NCI-H146 (cell line): ENCODE measurements at regions not wholly inside any gene's neighbourhood (a gene's known extent, or its start where the extent isn't known, plus 50 kb on each side); places are given as distances from the start of the nearest gene placed in this dataset.
"Not testable (repeated sequence)": the region's sequence is repeated elsewhere in the genome, so short reads cannot be mapped to it uniquely, and the experiment has no call there.

Experiments used
- DNase-seq: peaks from one replicate; lab custom pipeline; 2025; lab: John Stamatoyannopoulos, UW

DNA sequence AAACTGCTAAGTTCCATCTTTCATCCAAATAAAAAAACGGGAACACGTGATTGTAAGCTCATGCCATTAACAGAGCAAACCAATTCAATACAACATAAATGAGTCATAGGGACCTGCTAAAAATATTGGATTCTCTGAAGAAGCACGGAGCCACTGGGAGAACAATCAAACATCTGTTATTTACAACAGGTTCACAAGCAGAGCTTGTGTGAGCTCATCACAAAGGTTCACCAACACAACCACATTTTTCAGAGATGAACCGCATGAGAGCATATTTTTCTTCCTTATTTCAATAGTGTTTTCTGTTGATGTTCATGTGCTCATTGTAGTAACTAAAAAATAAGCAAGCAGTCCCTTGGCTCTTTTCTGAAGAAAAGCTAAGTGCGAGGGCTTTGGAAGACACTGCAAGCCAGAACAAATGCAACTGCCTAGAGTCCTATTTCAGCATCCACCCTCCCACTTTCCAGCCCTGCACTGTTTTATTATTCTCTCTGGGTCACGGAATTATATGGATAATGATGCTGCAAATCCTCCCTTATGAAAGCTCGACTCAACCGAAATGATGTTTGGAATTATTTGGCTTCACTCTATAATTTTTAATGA lies 545.8 kb downstream of the LIG4 start:
- no peak for DNase-seq

DNA sequence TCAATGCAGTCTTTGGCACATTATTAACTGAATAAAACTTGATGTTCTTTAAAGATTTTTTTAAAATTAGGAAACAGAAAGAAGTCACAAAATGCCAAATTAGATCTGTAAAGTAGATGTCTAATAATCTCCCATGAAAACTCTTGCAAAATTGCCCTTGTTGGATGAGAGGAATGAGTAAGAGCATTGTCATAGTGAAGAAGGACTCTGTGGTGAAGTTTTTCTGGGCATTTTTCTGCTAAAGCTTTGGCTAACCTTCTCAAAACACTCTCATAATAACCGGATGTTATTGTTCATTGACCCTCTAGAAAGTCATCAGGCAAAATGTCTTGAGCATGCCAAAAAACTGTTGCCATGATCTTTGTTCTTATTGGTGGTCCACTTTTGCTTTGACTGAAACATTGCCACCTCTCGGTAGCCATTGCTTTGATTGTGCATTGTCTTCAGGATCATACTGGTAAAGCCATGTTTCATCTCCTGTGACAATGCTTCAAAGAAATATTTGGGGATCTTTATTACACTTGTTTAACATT lies 549.3 kb downstream of the LIG4 start:
- no peak for DNase-seq

DNA sequence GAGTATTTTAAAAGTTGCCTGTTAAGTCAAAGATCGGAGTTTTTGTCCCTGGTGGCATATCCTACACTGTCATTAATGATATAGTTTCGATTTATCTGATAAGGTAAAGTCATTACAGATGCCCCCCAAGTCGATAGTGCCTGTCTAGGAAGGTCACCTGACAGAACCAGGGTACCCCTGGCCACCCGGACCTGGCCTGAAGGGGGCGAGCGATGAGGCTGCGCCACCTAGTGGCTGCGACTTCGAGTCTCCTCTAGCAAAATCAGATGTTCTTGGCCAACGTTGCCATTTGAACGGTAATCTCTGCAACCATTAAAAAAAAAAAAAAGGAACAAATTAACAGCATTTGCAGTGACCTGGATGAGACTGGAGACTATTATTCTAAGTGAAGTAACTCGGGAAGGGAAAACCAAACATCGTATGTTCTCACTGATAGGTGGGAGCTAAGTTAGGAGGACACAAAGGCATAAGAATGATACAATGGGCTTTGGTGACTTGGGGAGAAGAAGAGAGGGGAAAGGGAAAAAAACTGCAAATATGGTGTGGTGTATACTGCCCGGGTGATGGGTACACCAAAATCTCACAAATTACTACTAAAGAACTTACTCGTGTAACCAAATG lies 565.1 kb downstream of the LIG4 start:
- DNase-seq = peak; percentile 35

DNA sequence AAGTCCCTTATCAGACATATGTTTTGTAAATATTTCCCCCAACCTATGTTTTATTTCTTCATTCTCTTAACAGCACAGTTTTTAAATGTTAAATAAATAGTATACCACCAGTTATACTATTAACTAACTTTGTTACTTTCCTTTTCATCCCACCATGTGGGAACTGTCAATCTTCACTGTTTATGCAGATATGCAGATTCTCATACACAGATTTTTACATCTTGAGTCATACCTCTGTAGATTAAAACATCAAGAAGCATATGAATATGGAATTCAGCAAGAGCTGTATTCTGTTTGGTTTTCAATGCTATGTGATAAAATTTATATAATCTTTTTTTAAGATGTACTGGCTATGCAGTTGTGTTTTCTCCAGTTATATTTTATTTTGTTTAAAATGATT lies 566.3 kb downstream of the LIG4 start:
- DNase-seq = no peak

DNA sequence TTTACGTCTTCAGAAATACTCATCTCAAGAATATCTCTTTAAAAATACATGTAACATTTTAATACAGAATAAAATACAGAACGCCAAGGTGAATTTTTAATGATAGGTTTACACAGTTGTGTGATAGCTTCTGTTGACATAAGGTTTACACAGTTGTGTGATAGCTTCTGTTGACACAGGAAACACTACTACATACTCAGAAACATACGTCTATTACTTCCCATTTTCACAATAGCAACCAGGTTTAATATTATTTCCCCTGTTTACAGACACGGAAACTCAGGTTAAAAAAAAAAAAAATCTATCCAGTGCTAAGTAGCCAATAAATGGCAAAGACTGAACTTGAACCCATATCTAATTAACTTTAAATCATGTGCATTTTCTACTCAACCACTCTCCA lies 571.2 kb downstream of the LIG4 start:
- no peak for DNase-seq

DNA sequence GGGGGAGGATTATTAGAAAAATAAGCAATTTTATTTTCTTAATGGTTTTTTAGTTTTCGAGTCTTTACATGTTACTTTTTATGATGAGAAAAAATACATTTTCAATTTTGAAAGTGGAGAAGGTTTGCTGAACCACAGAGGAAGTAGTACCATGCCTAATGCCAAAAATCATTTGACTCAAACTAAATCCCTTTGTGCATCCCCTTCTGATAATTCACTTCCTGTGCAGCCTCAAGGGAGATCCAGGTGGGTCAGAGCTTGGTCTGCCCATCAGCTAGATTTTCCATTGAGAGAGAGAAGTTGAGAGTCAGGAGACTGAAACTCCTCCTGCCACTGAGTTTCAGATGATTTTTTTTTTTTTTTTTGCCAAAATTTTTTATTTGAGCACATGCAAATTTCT lies 571.7 kb downstream of the LIG4 start:
- DNase-seq = no peak

DNA sequence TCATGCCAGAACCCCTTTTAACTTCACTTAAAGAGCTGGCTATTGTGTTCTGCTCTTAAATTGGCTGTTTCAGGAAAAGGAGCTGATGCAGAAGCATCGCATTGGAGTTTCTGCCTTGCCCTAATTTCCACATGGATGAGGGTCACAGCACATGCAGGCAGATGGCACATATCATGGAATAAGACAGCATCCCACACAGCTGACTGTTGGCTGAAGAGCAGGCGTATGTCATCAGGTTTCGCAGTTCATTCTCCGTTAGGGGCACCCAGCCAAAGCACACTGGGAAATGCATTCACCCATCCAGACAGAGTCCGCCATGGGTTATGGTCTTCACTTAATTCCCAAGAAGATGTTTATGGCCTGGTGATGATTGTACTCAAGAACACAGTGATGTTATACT lies 572.5 kb downstream of the LIG4 start:
- DNase-seq = no peak

DNA sequence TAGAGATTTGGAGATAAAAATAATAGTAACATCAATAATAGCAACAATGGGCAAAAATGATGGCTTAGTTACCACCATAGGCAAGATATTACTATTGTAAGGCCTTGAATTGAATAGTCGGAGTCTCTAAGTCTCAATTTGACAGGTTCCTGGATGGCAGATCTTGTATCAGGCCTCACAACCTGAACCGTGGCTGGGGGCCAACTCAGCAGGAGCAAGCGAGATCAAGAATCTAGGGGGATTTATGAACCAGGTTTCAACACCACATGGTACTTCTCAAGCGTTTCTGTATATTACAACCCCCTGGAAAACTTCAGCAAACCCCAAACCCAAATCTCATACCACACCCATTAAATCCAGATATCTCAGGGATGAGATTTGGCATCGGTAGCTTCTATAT lies 573.8 kb downstream of the LIG4 start:
- no peak for DNase-seq

DNA sequence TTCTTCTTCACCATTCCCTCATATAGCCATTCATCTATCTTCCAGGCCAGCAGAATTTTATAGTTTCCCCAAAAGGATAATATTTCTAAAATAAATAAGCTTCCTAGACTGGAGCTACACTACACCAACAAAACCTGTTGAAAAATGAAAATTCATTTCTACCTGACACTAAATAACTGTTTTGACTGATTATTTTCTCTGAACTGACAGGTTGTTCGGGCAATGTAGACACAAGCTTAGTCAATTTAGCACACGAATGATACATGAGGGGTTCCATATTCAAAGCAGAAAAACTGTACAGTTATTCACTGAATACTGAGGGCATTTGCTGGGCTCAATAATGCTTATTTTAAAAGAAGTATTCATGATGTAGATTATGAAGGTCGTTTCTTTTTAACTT lies 589.7 kb downstream of the LIG4 start:
- DNase-seq = no peak

DNA sequence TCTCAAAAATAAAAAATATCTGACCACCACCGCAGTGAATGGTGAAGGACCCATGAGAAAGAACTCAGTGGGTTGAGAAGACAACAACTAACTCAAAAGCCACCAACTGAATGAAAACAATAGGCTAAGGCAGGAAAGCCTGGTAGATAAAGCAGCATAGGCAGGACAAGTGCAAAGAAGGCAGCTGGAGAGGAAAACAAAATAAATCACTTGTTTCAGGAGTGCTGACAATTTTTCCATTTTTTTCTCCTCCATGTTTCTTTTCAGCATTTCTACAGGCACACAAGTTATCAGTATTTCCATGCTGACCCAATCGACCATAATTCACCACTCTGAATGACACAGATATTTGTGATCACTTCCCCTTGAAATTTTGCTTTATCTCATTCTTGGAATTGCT lies 597.8 kb downstream of the LIG4 start:
- DNase-seq = no peak

DNA sequence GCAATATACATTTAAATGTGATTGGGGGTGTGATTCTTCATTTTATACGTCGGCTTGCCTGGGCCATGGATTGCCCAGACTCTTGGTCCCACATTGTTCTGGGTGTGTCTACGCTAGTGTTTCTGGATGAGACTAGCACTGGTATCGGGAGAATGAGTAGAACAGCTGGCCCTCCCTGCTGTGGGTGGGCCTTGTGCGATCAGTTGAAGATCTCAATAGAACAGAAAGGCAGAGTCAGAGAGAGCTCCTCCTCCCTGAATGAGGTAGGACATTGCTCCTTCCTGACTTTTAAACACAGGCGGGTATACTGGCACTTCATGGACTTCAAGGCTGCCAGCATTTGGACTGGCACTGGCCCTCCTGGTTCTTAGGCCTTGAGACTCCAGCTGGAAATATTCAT lies 603.0 kb downstream of the LIG4 start:
- DNase-seq = no peak

DNA sequence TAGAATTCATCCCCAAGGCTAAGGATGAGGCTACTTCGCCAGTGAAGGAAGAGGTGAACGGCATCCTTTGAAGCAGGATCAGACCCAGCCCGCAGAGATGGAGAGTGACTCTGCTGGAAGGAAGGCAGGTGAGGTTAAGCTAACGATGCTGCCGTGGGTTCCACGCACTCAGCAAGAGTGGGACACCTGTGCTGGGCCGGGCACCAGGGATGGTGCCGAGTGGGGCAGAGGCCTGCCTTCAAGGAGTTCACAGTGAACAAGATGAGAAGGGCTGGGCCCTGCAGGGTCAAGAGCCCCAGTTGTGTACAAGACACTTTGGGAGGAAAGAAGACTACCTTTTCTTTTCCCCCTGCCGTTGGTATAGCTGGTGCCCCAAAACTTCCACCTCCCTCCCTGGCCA lies 606.6 kb downstream of the LIG4 start:
- no peak for DNase-seq

DNA sequence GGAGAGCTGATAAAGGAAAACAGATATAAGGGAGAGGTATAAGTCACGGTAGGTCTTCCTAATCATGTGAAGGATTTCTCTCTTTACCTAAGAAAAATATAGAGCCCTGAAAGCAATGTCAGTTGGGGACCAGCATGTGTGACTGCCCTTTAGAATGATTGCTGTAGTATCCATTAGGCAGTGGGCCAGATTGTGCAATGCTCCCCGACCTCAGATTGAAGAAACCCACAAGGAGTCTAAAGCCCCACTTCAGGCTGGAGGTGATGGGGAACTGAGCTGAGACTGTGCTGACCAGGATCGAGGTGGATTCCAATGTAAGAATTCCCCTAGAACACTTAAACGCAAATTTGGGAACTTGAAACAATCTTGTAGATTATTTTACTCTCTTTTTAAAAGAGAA lies 614.4 kb downstream of the LIG4 start:
- no peak for DNase-seq

DNA sequence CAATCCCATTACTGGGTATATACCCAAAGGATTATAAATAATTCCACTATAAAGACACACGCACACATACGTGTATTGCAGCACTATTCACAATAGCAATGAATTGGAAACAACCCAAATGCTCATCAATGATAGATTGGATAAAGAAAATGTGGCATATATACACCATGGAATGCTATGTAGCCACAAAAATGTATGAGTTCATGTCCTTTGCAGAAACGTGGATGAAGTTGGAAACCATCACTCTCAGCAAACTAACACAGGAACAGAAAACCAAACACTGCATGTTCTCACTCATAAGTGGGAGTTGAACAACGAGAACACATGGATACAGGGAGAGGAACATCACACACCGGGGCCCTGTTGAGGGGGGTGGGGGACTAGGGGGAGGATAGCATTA lies 619.0 kb downstream of the LIG4 start:
- not testable (repeated sequence) for DNase-seq

DNA sequence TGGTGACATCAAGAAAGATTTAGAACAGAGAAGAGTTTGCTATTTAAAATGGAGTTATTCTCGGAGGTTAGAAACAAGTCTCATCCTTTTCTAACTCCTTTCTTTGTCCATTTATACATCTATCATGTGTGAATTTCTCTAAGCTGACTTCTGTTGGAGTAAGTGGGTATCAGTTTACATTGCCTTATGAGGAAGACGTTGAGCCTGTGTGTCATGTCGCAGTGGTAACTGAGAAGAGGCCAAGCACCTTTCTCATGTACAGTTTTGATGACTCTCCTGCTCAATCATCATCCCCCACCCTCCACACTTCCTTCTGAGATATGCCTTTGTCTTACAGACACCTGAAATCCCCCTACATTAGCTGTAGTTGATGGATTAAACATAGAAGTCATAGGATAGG lies 624.8 kb downstream of the LIG4 start:
- no peak for DNase-seq

DNA sequence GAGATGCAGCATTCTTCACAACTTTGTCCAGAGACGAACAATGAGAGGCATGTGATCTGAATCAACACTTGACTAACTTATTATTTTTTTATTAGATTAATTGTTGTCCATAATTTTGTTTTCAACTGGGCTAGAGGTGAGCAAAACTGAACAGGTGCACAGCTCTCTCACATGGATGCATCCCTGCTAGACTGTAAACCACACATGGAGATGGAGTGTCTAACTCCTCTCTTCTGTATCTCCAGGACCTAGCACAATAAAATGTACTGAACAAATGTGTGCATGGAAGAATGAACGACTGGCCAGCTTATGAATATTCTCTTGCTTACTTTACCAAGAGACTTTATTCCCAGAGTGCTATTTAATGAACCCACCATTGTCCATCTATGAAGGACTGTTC lies 627.7 kb downstream of the LIG4 start:
- no peak for DNase-seq

DNA sequence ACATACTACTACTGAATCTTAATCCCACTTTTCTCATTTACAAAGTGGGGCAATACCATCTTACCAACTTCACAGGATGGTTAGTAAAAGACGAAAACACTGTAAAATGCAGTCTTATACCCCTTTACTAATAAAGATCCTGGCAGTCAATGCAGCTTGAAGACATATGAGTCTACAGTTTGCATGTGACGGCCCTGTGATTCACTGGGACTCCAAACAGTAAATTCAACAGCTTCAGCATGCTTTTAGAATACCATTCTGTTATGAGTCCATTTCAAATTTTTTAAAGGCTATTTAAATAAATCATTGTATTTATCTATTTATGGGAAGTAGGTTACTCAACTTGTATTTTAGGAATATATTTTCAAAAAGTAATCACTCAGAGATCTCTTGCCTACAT lies 629.1 kb downstream of the LIG4 start:
- no peak for DNase-seq

DNA sequence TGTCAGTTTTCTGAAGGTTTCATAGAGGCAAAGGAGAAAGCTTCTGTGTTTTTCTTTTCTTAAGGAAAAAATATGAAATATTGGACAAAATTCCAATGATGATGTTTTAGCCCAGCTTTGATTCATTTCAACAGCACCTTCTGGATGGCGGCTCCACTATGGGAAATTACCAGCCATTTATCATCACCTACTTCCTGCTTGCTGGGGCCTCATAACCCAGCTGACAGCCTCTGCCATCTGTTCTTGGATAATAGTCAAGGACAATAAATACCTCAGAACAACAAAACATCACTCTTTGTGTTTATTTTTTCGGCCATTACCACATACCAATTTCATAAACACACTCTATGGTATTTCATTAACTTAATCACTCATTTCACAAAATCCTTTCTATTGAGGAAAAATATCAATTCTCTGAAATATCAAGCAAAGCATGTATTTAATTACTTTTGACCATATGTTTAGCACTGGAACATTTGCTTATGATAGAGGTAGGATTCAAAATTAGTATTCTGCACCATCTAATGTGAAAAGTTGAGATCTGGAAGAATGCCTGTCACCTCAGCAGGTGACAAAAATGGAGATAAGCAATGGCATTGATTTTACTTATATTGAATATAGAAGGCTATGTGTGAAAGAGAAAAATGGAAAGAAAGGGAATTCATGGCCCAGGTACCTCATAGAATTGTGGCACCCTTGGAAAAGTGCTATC lies 629.7 kb downstream of the LIG4 start:
- DNase-seq = no peak

DNA sequence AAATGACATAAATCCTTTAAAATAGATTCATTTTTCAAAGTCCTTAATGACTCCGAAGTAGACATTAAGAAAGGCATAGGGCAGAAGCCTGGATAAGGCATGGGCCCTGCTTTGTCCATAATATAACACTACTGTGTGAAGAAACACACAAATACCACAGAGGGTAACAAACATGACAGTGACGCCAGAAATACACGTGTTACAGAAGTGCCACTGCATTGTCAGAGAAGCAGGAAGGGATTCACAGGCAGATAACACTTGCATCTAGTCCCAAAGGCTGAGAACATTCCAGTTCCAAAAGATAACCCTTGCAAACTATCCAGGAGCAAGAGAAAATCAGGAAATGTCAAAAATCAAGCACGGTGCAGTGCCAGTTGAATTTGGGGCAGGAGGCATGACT lies 633.2 kb downstream of the LIG4 start:
- no peak for DNase-seq

DNA sequence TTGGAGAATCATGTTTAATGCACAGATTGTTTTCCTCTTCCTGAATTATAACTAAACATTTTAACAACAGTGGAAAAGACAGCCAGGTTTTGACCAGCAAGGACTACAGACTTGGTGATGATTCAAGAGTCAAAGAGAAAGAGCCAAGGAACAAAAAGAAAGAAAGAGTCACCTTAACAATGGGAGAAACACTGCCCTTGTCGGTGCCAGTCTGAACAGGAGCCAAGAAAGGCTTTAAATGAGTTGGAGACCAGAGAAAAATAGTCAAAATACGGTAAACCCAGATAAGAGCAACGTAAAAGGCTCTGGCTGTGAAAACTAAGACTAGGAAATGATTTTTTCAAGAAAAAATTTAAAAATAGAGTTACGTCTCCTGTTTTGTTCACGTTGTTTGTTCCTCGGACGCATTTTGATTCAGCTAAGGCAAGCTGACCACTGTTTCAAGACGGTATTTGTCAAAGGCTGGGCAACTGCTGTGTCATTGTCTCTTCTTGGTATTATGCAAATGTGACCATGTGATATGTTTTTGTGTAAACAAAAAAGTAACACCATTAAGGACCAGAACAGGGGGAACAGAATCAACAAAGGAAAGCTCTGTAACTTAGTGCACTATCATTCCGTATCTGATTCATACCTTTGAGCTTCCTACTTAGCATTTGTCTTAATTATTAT lies 634.5 kb downstream of the LIG4 start:
- DNase-seq = no peak

DNA sequence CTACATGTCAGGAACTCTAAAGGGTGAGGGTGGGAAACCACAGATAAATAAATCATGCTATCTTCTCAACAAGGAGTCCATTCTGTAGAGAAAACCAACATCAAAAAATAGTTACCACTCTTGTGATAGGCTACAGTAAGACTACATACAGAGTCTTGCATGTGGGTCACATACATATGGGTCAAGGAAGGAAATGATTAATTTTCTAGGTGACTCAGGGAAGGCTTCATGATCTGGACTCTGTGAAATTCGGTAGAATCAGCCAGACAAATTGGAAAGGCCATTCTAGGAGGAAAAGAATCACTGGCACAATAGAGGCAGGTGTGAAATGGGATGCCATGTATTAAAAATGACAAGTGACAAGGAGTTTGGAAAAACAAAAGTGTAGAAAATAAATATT lies 638.9 kb downstream of the LIG4 start:
- DNase-seq = no peak

DNA sequence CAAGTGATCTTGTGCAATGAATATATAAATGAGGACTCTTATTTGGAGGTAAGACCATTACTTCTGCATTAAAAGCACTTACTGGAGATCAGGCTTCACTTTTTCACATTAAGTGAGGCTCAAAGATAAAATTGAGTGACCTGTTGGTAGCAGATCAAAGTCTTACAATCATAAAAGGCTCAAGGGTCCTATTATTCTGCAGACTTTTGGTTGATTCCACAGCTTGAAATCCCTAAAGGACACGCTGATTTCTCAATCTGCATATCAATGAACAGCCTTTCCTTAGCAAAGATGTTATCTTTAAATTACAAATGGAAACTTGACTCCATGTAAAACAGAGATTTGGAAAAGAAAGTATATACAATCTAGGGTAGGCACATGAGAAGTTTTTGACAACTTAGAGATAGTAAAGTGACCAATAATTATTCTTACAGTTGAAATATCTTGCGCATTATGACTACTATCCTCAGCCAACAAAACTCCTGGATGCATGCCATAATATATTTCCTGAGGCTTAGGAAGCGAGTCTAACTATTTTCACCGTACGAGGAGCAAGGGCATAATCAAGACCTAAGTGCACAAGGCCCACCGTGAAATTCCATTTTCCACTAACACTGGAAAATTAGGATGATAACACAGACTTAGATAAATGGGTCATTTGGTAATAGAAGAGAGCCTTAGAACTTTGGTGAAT lies 640.7 kb downstream of the LIG4 start:
- no peak for DNase-seq
